K562 (cell line): ENCODE measurements at regions not wholly inside any gene's neighbourhood (a gene's known extent, or its start where the extent isn't known, plus 50 kb on each side); places are given as distances from the start of the nearest gene placed in this dataset.

Experiments used
- POLR2AphosphoS5 ChIP-seq: IDR thresholded peaks from 2 replicates; pipeline ENCODE4 v1.6.1; 2011; ENCODE audit warnings: mild to moderate bottlenecking, low read depth, low read length, moderate library complexity; ENCODE audit not compliant: control insufficient read depth, insufficient read depth
- TF ChIP-seq, protein P1 (sequence below): sonication (generic); formaldehyde crosslinking; IDR thresholded peaks from 2 replicates; pipeline ENCODE4 v1.8.1; 2022; ENCODE audit warnings: missing genetic modification reagents

DNA sequence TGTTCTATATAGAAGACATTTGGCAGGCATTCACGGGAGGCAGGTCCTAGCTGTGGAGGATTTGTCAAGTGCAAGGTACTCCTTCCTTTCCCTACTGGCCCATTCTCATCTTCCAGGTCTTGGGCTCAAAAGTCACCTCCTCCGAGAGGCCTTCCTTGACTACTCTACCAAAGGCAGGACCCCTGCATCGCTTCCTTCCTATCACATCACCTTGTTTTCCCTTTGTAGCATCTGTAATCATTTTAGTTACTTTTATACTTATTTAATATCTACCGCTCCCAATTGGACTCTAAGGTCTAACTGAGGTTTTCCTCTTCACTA is 296.8 kb upstream of the KAZN start:
- TF ChIP-seq POLR2AphosphoS5 = no peak
- TF ChIP-seq, protein P1, sequence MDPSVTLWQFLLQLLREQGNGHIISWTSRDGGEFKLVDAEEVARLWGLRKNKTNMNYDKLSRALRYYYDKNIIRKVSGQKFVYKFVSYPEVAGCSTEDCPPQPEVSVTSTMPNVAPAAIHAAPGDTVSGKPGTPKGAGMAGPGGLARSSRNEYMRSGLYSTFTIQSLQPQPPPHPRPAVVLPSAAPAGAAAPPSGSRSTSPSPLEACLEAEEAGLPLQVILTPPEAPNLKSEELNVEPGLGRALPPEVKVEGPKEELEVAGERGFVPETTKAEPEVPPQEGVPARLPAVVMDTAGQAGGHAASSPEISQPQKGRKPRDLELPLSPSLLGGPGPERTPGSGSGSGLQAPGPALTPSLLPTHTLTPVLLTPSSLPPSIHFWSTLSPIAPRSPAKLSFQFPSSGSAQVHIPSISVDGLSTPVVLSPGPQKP = no peak
